VCaP (cell line): ENCODE measurements at regions not wholly inside any gene's neighbourhood (a gene's known extent, or its start where the extent isn't known, plus 50 kb on each side); places are given as distances from the start of the nearest gene placed in this dataset.
"Not testable (repeated sequence)": the region's sequence is repeated elsewhere in the genome, so short reads cannot be mapped to it uniquely, and the experiment has no call there.

ENCODE experiments used
- H3K27ac ChIP-seq: fragments of 450-650 bp; 2 replicates; pipeline ENCODE4 v1.5.1; 2017
- TF ChIP-seq, protein P1 (sequence below): fragments of 450-650 bp; conservative IDR thresholded peaks from 2 replicates; pipeline ENCODE4 v1.5.1; 2017; ENCODE audit warnings: mild to moderate bottlenecking, moderate library complexity

DNA sequence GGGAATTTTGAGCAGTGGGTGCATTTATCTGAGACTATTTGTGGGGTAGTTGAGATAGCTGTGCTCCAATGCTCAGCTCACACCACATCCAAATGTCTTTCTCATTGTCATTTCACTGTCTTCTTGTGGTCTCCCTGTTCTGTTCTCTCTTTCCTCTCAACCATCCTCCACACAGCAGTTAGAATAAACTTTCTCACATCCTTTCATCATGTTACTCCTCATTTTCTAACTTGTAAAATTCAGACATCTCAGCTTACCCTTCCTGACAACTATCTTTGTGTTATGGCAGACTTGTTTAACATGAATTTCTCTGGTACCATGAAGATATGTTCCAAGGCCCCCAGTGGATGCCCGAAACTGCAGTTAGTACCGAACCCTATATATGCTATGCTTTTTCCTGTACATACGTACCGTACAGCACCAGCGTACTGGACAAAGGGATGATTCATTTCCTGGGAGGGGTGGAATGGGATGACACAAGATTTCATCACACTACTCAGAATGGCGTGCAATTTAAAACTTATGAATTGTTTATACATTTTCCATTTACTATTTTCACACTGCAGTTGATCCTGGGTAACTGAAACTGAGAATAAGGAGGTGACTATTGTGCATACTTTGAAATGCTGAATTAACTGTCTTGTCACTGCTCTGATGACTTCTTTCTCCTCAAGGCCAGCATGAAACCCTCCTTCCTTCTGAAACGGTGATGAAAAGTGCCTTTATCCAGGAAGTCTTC, 177.1 kb upstream of the SLC38A2 start:
- no peak overlapping the region for H3K27ac ChIP-seq
- TF ChIP-seq, protein P1, sequence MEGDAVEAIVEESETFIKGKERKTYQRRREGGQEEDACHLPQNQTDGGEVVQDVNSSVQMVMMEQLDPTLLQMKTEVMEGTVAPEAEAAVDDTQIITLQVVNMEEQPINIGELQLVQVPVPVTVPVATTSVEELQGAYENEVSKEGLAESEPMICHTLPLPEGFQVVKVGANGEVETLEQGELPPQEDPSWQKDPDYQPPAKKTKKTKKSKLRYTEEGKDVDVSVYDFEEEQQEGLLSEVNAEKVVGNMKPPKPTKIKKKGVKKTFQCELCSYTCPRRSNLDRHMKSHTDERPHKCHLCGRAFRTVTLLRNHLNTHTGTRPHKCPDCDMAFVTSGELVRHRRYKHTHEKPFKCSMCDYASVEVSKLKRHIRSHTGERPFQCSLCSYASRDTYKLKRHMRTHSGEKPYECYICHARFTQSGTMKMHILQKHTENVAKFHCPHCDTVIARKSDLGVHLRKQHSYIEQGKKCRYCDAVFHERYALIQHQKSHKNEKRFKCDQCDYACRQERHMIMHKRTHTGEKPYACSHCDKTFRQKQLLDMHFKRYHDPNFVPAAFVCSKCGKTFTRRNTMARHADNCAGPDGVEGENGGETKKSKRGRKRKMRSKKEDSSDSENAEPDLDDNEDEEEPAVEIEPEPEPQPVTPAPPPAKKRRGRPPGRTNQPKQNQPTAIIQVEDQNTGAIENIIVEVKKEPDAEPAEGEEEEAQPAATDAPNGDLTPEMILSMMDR: no peak

DNA sequence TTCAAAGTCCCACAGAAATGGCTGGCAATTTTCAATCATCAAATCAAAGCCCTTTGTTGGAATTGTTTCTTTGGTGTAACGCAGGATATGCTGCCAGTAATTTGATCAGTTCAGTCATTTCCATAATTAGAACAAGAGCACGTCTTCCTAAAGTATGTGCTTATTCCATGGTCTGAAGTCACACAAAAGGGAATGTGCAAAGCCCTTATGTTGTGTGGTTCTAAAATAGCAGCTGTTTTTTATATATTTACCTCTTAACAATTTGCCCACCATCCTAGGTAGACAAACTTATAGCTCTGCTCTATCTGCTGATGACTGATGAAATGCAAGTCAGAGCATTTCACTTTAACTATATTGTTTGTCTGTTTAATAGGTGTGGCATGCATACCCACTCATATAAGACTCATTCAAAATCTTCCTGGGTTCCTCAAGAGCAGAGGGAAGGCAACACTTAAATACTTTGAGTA, 176.1 kb upstream of the SLC38A2 start:
- no peak overlapping the region for H3K27ac ChIP-seq
- TF ChIP-seq, protein P1: no peak

DNA sequence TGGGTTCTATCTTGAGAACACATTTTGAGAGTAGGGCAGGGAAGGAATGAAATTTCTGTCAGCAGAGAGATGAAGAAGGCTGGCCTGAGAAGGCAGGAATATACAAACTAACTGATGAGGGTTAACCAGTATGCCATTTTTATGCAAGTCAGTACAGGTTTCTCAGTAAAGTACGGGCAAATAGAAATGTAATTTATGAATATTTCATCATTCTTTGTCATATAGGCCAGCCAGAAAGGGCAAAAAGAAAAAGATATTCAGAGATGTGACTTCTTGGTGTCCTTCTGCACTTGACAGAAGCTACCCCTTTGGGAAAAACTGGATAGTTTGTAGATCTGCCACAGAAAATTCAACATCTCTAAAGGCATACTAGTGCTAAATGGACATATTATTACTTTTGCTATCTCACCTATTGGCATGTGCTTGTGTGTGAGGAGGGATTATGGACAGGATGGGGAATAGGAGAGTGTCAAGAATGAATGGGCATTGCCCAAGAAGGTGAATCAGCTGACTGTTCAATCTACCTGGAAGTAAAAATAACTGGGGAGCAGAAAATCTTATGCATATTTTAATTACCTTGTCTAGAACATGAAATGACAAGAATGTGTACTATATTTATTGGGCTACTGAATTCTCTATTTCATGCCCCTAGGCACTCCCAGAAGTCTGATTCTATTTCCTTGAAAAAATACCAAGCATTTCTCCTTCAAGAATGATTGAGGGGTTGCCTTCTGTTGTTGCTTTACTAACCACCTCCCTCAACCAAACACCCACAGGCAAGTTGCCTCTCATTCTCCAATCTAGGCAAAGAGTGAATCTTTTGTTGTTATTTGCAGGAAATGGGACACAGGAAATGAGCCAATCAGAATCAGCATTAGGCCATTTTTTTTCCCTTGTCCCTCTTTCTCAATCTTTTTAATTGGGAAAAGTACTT, 175.1 kb upstream of the SLC38A2 start:
- no peak overlapping the region for H3K27ac ChIP-seq
- TF ChIP-seq, protein P1: no peak

DNA sequence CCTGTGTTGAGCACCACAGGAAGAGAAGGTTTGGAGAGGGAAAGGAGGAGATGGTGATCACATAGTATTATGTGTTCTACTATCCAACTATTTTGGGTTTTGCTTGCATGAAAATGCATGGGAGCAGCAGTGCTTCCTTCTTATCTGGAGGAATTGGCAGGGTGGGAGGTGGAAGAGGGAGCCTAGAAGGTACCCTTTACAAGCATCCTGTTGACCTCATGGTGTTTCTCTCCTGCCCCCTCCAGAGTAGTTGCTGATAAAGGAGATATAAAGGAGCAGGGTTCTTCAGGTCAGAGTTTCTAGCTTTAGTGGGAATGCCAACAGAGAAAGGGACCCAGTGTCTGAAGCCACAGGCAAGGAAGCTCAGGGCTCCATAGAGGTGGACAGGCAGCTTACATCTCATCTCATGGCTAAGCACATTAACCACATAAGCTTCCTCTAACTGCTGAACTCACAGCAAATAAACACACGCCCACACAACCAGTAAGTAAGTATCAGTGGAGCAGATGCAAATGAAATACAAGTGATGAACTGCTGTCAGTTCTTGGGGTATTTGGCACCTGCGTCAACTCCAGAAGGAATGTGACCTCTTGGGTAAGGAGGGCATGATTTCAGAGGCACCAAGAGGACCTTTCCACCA, 174.2 kb upstream of the SLC38A2 start:
- no peak overlapping the region for H3K27ac ChIP-seq
- TF ChIP-seq, protein P1: no peak

DNA sequence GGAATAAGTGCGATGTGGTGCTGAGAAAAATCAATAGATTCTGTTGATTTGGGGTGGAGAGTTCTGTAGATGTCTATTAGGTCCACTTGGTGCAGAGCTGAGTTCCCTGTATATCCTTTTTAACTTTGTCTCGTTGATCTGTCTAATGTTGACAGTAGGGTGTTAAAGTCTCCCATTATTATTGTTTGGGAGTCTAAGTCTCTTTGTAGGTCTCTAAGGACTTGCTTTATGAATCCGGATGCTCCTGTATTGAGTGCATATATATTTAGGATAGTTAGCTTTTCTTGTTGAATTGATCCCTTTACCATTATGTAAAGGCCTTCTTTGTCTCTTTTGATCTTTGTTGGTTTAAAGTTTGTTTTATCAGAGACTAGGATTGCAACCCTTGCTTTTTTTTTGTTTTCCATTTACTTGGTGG, 170.8 kb upstream of the SLC38A2 start:
- not testable (repeated sequence) for H3K27ac ChIP-seq

DNA sequence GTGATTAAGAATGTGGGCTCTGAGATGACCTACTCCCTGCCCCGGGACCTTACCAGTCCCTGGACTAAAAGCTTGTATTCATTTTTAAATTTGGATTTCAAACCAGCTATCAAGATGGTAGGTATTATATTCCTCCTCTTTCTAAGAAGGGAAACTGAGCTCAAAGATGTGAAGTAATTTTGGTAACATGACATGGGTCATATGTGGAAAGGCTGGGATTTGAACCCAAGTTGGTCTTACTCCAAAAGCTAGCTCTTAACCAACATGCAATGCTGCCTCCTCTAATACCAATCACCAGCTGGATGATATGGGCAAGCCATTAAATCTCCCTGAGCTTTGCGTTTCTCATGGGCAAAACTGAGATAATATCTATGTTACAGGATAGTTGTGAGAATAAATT, 166.4 kb upstream of the SLC38A2 start:
- no peak overlapping the region for H3K27ac ChIP-seq

DNA sequence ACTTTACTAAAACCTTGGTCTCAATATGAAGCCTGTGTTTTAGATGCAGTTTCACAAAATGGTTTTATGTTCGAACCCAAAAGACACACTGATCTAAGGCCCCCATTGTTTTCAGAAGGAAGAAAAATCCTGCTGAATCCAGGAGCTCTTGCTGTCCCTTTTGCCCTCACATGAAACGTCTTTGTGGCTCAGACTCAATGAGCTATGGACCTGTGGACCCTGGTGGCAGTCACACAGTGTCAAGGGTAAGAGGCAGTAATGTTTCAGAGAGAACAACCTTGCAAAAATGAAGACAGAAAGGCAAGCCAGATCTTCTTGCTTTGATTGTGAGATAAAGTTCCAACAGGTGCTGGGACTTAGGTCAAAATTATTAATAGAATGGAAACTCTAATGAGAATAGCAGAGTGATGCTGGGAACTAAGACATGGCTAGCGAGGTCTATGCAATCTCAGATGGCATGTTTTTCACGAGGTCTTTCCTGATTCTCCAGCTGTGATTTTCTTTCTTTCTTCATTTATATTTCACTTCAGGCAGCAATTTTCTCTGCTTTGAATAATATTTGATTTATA, 164.9 kb upstream of the SLC38A2 start:
- TF ChIP-seq, protein P1: no peak
- no peak overlapping the region for H3K27ac ChIP-seq

More for the DNA sequence above, 166.4 kb upstream of the SLC38A2 start:
- TF ChIP-seq, protein P1: no peak

DNA sequence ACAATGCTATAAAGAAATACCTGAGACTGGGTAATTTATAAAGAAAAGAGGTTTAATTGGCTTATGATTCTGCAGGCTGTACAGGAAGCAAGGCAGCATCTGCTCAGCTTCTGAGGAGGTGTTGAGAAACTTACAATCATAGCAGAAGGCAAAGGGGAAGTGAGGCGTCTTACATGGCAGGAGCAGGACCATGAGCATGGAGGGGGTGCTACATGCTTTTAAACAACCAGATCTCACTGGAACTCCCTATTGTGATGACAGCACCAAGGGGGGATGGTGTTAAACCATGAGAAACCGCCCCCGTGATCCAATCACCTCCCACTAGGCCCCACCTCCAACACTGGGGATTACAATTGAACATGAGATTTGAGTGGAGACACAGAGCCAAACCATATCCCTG, 163.7 kb upstream of the SLC38A2 start:
- H3K27ac ChIP-seq: not testable (repeated sequence)
